Neural crest cell (in vitro differentiated cells): ENCODE measurements at regions not wholly inside any gene's neighbourhood (a gene's known extent, or its start where the extent isn't known, plus 50 kb on each side); places are given as distances from the start of the nearest gene placed in this dataset.

Experiments
- DNase-seq: peaks from one replicate; pipeline ENCODE4 v3.0.0; 2021; ENCODE audit warnings: low read depth, mixed read lengths, low spot score
- H3K27ac Mint-ChIP-seq: one replicate; pipeline ENCODE4 v1.8.0; 2021; ENCODE audit warnings: mild to moderate bottlenecking, mixed read lengths; ENCODE audit not compliant: unreplicated experiment
- H3K27me3 Mint-ChIP-seq: 2 replicates; pipeline ENCODE4 v1.8.0; 2021; ENCODE audit warnings: low read depth, mild to moderate bottlenecking, mixed read lengths
- H3K36me3 Mint-ChIP-seq: 2 replicates; pipeline ENCODE4 v1.8.0; 2021; ENCODE audit warnings: low read depth, mild to moderate bottlenecking, mixed read lengths
- H3K4me1 Mint-ChIP-seq: 2 replicates; pipeline ENCODE4 v1.8.0; 2021; ENCODE audit warnings: mixed read lengths
- H3K4me3 Mint-ChIP-seq: one replicate; pipeline ENCODE4 v1.8.0; 2021; ENCODE audit warnings: mild to moderate bottlenecking, mixed read lengths
- H3K9me3 Mint-ChIP-seq: 2 replicates; pipeline ENCODE4 v1.8.0; 2021; ENCODE audit warnings: mixed read lengths
- TF ChIP-seq, protein P1 (sequence below): fragments of 200-600 bp; sonication (generic); conservative IDR thresholded peaks from 2 replicates; pipeline ENCODE4 v1.5.0; 2021; ENCODE audit warnings: antibody characterized with exemption, mild to moderate bottlenecking

DNA sequence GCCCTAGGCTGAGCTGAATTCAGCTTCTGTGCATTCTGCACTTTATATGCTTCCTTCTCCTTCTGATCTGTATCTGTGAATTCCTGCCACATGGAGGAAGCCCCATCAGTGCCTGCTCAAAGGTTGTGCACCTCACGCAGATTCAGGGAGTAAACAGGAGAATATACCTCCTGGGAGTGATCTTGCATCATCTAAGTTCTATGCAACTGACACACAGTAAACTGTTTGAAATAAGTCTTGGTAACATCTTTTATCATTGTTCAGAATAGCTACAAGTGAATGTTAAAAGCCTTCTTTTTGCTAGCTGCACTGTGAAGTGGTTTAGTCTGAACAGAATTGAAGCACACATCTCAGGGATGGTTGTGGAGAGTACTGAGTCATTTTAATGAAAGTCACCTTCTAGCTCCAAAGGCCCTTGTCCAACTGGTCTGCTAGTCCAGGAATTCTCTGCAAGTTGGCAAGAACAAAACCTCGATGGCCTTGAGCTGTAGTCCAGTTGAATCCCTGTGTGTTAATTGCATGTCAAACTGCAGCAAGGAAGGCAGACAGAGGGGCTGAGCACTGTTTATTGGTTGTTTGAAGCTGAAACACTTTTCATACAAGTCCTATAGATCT is 215.0 kb downstream of the WNT5A start:
- Mint-ChIP-seq H3K36me3 (no peaks in the 10 kb centered on the region), H3K4me1 (peaks cover 13% of the 10 kb centered on the region), H3K9me3 (no peaks in the 10 kb centered on the region), H3K4me3 (no peak overlapping the region), H3K27me3 (no peaks in the 10 kb centered on the region), H3K27ac (peak overlapping the region; percentile 23)
- TF ChIP-seq, protein P1, sequence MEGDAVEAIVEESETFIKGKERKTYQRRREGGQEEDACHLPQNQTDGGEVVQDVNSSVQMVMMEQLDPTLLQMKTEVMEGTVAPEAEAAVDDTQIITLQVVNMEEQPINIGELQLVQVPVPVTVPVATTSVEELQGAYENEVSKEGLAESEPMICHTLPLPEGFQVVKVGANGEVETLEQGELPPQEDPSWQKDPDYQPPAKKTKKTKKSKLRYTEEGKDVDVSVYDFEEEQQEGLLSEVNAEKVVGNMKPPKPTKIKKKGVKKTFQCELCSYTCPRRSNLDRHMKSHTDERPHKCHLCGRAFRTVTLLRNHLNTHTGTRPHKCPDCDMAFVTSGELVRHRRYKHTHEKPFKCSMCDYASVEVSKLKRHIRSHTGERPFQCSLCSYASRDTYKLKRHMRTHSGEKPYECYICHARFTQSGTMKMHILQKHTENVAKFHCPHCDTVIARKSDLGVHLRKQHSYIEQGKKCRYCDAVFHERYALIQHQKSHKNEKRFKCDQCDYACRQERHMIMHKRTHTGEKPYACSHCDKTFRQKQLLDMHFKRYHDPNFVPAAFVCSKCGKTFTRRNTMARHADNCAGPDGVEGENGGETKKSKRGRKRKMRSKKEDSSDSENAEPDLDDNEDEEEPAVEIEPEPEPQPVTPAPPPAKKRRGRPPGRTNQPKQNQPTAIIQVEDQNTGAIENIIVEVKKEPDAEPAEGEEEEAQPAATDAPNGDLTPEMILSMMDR: no peak
- DNase-seq: no peak

DNA sequence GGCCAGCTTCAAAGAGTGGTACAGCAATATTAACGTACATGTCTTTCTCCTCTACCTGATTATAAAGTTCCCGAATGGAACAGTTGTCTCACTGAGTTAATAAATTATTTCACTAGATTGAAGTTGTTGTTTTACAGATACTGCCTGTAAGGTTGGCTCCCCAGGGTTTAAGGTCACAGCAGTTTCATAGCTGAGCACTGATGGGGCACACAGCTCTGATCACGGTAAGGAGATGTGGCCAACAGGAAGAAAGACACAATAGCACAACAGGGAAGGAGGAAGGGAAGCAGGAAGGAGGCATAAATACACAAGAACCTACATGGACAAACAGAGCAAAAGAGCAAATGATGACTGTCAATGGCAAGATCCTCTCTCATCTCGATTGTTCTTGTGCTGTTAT is 215.6 kb downstream of the WNT5A start:
- no peaks in the 10 kb centered on the region for H3K9me3 Mint-ChIP-seq
- H3K4me1 Mint-ChIP-seq: peaks cover 13% of the 10 kb centered on the region
- no peaks in the 10 kb centered on the region for H3K27me3 Mint-ChIP-seq
- no peak for DNase-seq
- TF ChIP-seq, protein P1: no peak
- no peaks in the 10 kb centered on the region for H3K36me3 Mint-ChIP-seq
- H3K4me3 Mint-ChIP-seq: no peak overlapping the region
- H3K27ac Mint-ChIP-seq: no peak overlapping the region

DNA sequence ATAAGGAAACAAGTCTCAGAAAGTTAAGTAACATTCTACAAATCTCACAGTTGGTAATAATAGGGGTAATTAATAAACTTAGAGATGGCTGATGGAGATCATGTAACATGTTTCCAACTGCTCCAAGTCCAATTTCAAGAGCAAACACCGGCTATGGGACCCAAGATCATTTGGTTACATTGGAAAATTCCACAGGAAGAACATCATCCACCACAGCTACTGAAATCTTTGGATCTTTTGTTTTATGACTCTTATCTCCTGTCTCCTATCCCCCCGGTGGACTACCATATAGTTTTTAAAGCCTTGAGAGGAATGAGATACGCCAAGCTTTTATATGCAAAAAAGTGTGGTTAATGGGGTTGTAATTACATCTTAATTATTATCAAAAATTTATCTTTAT is 216.1 kb downstream of the WNT5A start:
- H3K9me3 Mint-ChIP-seq: no peaks in the 10 kb centered on the region
- no peak for DNase-seq
- peak overlapping the region; percentile 21 for H3K27ac Mint-ChIP-seq
- peaks cover 13% of the 10 kb centered on the region for H3K4me1 Mint-ChIP-seq
- H3K4me3 Mint-ChIP-seq: no peak overlapping the region
- H3K36me3 Mint-ChIP-seq: no peaks in the 10 kb centered on the region
- TF ChIP-seq, protein P1: no peak
- no peaks in the 10 kb centered on the region for H3K27me3 Mint-ChIP-seq

DNA sequence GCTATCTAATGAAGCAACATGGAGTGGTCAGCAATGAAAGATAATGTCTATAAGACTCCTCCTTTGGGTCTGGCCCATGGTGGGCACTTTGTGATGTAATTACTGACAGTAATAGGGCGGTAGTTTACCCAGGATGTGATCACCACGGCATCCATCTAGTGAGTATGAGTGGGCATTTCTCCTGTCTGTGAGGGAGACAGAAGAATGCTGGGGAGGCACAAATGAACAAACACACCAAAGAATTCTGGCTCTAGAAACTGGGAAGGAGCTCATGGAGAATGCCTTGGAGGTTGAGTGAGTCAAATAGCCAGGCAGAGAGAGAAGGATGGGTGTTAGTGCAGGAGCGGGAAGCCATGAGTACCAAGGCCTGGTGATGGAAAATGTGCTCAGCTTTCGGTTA is 217.5 kb downstream of the WNT5A start:
- no peak for DNase-seq
- Mint-ChIP-seq H3K27me3 (no peaks in the 10 kb centered on the region), H3K36me3 (no peaks in the 10 kb centered on the region), H3K9me3 (no peaks in the 10 kb centered on the region), H3K27ac (peak overlapping the region; percentile 23), H3K4me1 (peaks cover 13% of the 10 kb centered on the region), H3K4me3 (no peak overlapping the region)
- TF ChIP-seq, protein P1: no peak

DNA sequence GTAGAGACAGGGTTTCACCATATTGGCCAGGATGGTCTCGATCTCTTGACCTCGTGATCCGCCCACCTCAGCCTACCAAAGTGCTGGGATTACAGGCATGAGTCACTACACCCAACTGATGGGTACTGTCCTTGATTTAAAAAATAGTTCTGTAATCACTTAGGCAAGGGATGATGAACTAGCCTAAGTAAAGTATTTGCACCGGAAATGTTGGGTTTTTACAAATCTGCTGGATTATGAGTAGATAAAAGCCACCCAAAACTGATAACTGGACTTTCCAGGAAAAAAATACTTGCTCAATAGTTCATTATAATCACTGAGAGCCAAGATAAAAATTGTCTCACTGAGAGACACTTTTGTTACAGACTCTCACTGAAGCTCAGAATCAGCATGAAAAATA is 218.0 kb downstream of the WNT5A start:
- H3K27ac Mint-ChIP-seq: no peak overlapping the region
- H3K4me3 Mint-ChIP-seq: no peak overlapping the region
- no peaks in the 10 kb centered on the region for H3K36me3 Mint-ChIP-seq
- no peaks in the 10 kb centered on the region for H3K9me3 Mint-ChIP-seq
- no peak for DNase-seq
- H3K27me3 Mint-ChIP-seq: no peaks in the 10 kb centered on the region
- TF ChIP-seq, protein P1: no peak
- peaks cover 13% of the 10 kb centered on the region for H3K4me1 Mint-ChIP-seq
